HCT116 (cell line): ENCODE measurements at regions not wholly inside any gene's neighbourhood (a gene's known extent, or its start where the extent isn't known, plus 50 kb on each side); places are given as distances from the start of the nearest gene placed in this dataset.

Source experiments
- ATAC-seq: fragments of 200-7000 bp; cut with Tn5 transposase; 2 replicates; pipeline ENCODE4 v1.9.1; 2020; ENCODE audit warnings: mild to moderate bottlenecking, moderate library complexity
- BruUV-seq: library from RNA; stranded (reverse); fragments of 400-500 nt; replicated peaks from 2 replicates; lab custom pipeline; 2021; lab: Mats Ljungman, UMichigan
- CTCF ChIA-PET: fragments of 300-600 bp; sonication (Branson Sonifier 250); formaldehyde crosslinking; loops from one replicate; lab custom pipeline; 2021; ENCODE audit warnings: antibody characterized with exemption; lab: Charles Lee
- POLR2A ChIA-PET: fragments of 300-600, 350-600 bp; sonication (Branson Sonifier 250); formaldehyde crosslinking; loops from one replicate; lab custom pipeline; 2021; ENCODE audit warnings: antibody characterized with exemption; lab: Charles Lee
- RAD21 ChIA-PET, 2 experiments: fragments of 300-600 bp; sonication (Branson Sonifier 250); formaldehyde crosslinking; loops; one replicate each; lab custom pipeline; 2023; ENCODE audit warnings: low total read pairs in 2 of 2; ENCODE audit not compliant: uncharacterized antibody in 2 of 2, unreplicated experiment in 2 of 2, low non-redundant PET in 1 of 2; lab: Charles Lee
- DNase-seq: peaks from one replicate; pipeline ENCODE4 v3.0.0-alpha.2; 2010; ENCODE audit warnings: low read depth, low spot score
- H2AFZ ChIP-seq: fragments of 200-600 bp; shearing (Covaris generic), sonication (generic); 2 replicates; pipeline ENCODE4 v1.6.1; 2017; ENCODE audit warnings: low read depth, mixed run types, mixed read lengths, antibody characterized with exemption, low read length; ENCODE audit not compliant: poor library complexity, severe bottlenecking
- H3K27ac ChIP-seq: 2 replicates; pipeline ENCODE4 v1.5.1; 2012; ENCODE audit warnings: low read depth, low read length
- H3K27me3 ChIP-seq: fragments of 200-600 bp; sonication (generic); 2 replicates; pipeline ENCODE4 v1.6.1; 2016; ENCODE audit warnings: mixed run types, low read length, mixed read lengths; ENCODE audit not compliant: insufficient read depth
- H3K36me3 ChIP-seq, 2 experiments: fragments of 200-500 bp in 1 of 2; fragments of 200-600 bp in 1 of 2; sonication (Bioruptor generic) in 1 of 2; sonication (generic) in 1 of 2; 2 replicates each; pipeline versions ENCODE4 v1.5.1 to v1.6.1; 2014 to 2016; ENCODE audit warnings: low read length in 2 of 2, inconsistent platforms in 1 of 2, mixed read lengths in 1 of 2, mixed run types in 1 of 2; ENCODE audit not compliant: insufficient read depth in 2 of 2, control insufficient read depth in 1 of 2
- H3K4me1 ChIP-seq, 2 experiments: fragments of 200-600 bp in 1 of 2; sonication (generic) in 1 of 2; 2 replicates each; pipeline versions ENCODE4 v1.5.1 to v1.6.1; 2012 to 2017; ENCODE audit warnings: low read length in 2 of 2, inconsistent platforms in 1 of 2, mild to moderate bottlenecking in 1 of 2, mixed read lengths in 1 of 2, mixed run types in 1 of 2, moderate library complexity in 1 of 2; ENCODE audit not compliant: insufficient read depth in 2 of 2, control insufficient read depth in 1 of 2
- H3K4me2 ChIP-seq: fragments of 200-600 bp; sonication (generic); 2 replicates; pipeline ENCODE4 v1.6.1; 2017; ENCODE audit warnings: mixed run types, low read length, mixed read lengths
- H3K4me3 ChIP-seq, 2 experiments: fragments of 200-600 bp in 1 of 2; sonication (generic) in 1 of 2; replicated peaks in 1 of 2; 2 replicates each; pipeline ENCODE4 v1.5.1; 2011 to 2016; ENCODE audit warnings: low read length in 2 of 2, control low read depth in 1 of 2, low read depth in 1 of 2, mild to moderate bottlenecking in 1 of 2, mixed read lengths in 1 of 2, mixed run types in 1 of 2
- H3K79me2 ChIP-seq: fragments of 200-600 bp; sonication (generic); 2 replicates; pipeline ENCODE4 v1.6.1; 2017; ENCODE audit warnings: mild to moderate bottlenecking, mixed run types, low read length, moderate library complexity, mixed read lengths; ENCODE audit not compliant: insufficient read depth
- H3K9ac ChIP-seq: fragments of 200-600 bp; sonication (generic); 2 replicates; pipeline ENCODE4 v1.6.1; 2016; ENCODE audit warnings: low read length, mixed read lengths
- H3K9me2 ChIP-seq: fragments of 200-600 bp; sonication (generic), shearing (Covaris generic); 2 replicates; pipeline ENCODE4 v1.6.1; 2017; ENCODE audit warnings: mixed run types, mild to moderate bottlenecking, moderate library complexity; ENCODE audit not compliant: insufficient read depth
- H3K9me3 ChIP-seq, 2 experiments: fragments of 200-500 bp in 1 of 2; fragments of 200-600 bp in 1 of 2; sonication (Bioruptor generic) in 1 of 2; sonication (generic) in 1 of 2; 2 replicates each; pipeline ENCODE4 v1.6.1; 2014 to 2017; ENCODE audit warnings: low read length in 2 of 2, mixed read lengths in 2 of 2, inconsistent platforms in 1 of 2, low read depth in 1 of 2, mild to moderate bottlenecking in 1 of 2, mixed run types in 1 of 2, moderate library complexity in 1 of 2; ENCODE audit not compliant: control insufficient read depth in 1 of 2, insufficient read depth in 1 of 2
- H4K20me1 ChIP-seq: fragments of 200-600 bp; sonication (generic), shearing (Covaris generic); 2 replicates; pipeline ENCODE4 v1.6.1; 2017; ENCODE audit warnings: mixed run types, mild to moderate bottlenecking, moderate library complexity; ENCODE audit not compliant: insufficient read depth
- ATF3 ChIP-seq: IDR thresholded peaks from 2 replicates; pipeline ENCODE4 v1.6.1; 2012
- CBX3 ChIP-seq: IDR thresholded peaks from 2 replicates; pipeline ENCODE4 v1.6.1; 2012; ENCODE audit warnings: low read depth
- EGR1 ChIP-seq: IDR thresholded peaks from 2 replicates; pipeline ENCODE4 v1.6.1; 2012; ENCODE audit warnings: low read depth
- FOSL1 ChIP-seq: IDR thresholded peaks from 2 replicates; pipeline ENCODE4 v1.6.1; 2012; ENCODE audit warnings: low read depth
- JUND ChIP-seq: IDR thresholded peaks from 2 replicates; pipeline ENCODE4 v1.6.1; 2012
- MAX ChIP-seq: IDR thresholded peaks from 2 replicates; pipeline ENCODE4 v1.6.1; 2012
- POLR2A ChIP-seq: IDR thresholded peaks from 2 replicates; pipeline ENCODE4 v1.7.0; 2011; ENCODE audit warnings: borderline replicate concordance; ENCODE audit not compliant: insufficient read depth, insufficient read length; ENCODE audit errors: extremely low read depth
- POLR2AphosphoS5 ChIP-seq: IDR thresholded peaks from 2 replicates; pipeline ENCODE4 v1.6.1; 2011; ENCODE audit warnings: mild to moderate bottlenecking, low read depth, low read length, moderate library complexity
- REST ChIP-seq: IDR thresholded peaks from 2 replicates; pipeline ENCODE4 v1.6.1; 2012; ENCODE audit warnings: low read depth
- SIN3A ChIP-seq: IDR thresholded peaks from 2 replicates; pipeline ENCODE4 v1.6.1; 2012; ENCODE audit warnings: low read depth
- SRF ChIP-seq: IDR thresholded peaks from 2 replicates; pipeline ENCODE4 v1.6.1; 2012; ENCODE audit warnings: low read depth
- TCF7L2 ChIP-seq: IDR thresholded peaks from 2 replicates; pipeline ENCODE4 v1.7.0; 2011; ENCODE audit warnings: borderline replicate concordance, inconsistent platforms; ENCODE audit not compliant: insufficient read depth, insufficient read length; ENCODE audit errors: extremely low read depth
- YY1 ChIP-seq: IDR thresholded peaks from 2 replicates; pipeline ENCODE4 v1.6.1; 2011; ENCODE audit warnings: low read length, low read depth, moderate library complexity, mild to moderate bottlenecking; ENCODE audit not compliant: insufficient replicate concordance; ENCODE audit errors: extremely low read depth
- ZNF274 ChIP-seq: fragments of 200-500 bp; sonication (Bioruptor generic); IDR thresholded peaks from 2 replicates; pipeline ENCODE4 v1.6.1; 2014; ENCODE audit warnings: mild to moderate bottlenecking, low read depth, low read length, inconsistent platforms
- intact Hi-C: fragments of 100-400 bp; cut with micrococcal nuclease; formaldehyde crosslinking; loops from 2 replicates; pipeline ENCODE4 v1.10.0; 2022

GRCh38 chr16:54628796-54629625 is 301.7 kb upstream of the IRX5 start:
- POLR2A ChIA-PET: no interaction called here
- no peak for ATAC-seq

More at GRCh38 chr16:54628796-54629625, 301.7 kb upstream of the IRX5 start:
- Histone ChIP-seq H2AFZ (no peak overlapping the region), H3K9me2 (no peaks in the 10 kb centered on the region), H3K9me3 (no peaks in the 10 kb centered on the region), H3K9ac (no peak overlapping the region), H3K4me3 (no peak overlapping the region), H3K36me3 (no peaks in the 10 kb centered on the region), H3K4me2 (no peak overlapping the region), H3K4me1 (peaks cover 0 to 2% of the 10 kb centered on the region in 2 experiments; a peak in 1 of 4 replicates), H3K27me3 (no peaks in the 10 kb centered on the region), H4K20me1 (no peaks in the 10 kb centered on the region), H3K27ac (no peak overlapping the region), H3K79me2 (no peaks in the 10 kb centered on the region)
- TF ChIP-seq POLR2A (no peak), CBX3 (no peak), ZNF274 (no peak), POLR2AphosphoS5 (no peak), FOSL1 (no peak), SRF (no peak), JUND (no peak), ATF3 (no peak), SIN3A (no peak), EGR1 (no peak), REST (no peak), YY1 (no peak), MAX (no peak), TCF7L2 (no peak)
- CTCF ChIA-PET: interaction anchor here (1.2 kb wide), 1 partner anchor 1079 kb away, joined by 4 read pairs; no protein-coding TSS in a partner anchor
- DNase-seq: no peak
- intact Hi-C loops: loop anchor here (10.0 kb wide), 1 partner anchor 334 kb away; no protein-coding TSS in a partner anchor
- RAD21 ChIA-PET: no interaction called here
- no TSS peak for BruUV-seq
